22Rv1 (cell line): ENCODE measurements at regions not wholly inside any gene's neighbourhood (a gene's known extent, or its start where the extent isn't known, plus 50 kb on each side); places are given as distances from the start of the nearest gene placed in this dataset.

Experiments used
- ZFX ChIP-seq: fragments of 450-650 bp; IDR thresholded peaks from 2 replicates; pipeline ENCODE4 v1.6.1; 2017; ENCODE audit warnings: antibody characterized with exemption, borderline replicate concordance
- TF ChIP-seq, protein P1 (sequence below): fragments of 450-650 bp; IDR thresholded peaks from 2 replicates; pipeline ENCODE4 v1.5.1; 2017; ENCODE audit warnings: mild to moderate bottlenecking

GRCh38 chr6:27528714-27529113 lies 55.8 kb upstream of the ZNF184 start:
- TF ChIP-seq, protein P1, sequence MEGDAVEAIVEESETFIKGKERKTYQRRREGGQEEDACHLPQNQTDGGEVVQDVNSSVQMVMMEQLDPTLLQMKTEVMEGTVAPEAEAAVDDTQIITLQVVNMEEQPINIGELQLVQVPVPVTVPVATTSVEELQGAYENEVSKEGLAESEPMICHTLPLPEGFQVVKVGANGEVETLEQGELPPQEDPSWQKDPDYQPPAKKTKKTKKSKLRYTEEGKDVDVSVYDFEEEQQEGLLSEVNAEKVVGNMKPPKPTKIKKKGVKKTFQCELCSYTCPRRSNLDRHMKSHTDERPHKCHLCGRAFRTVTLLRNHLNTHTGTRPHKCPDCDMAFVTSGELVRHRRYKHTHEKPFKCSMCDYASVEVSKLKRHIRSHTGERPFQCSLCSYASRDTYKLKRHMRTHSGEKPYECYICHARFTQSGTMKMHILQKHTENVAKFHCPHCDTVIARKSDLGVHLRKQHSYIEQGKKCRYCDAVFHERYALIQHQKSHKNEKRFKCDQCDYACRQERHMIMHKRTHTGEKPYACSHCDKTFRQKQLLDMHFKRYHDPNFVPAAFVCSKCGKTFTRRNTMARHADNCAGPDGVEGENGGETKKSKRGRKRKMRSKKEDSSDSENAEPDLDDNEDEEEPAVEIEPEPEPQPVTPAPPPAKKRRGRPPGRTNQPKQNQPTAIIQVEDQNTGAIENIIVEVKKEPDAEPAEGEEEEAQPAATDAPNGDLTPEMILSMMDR: no peak
- TF ChIP-seq ZFX: no peak
